NAMALWA (cell line): ENCODE measurements at regions not wholly inside any gene's neighbourhood (a gene's known extent, or its start where the extent isn't known, plus 50 kb on each side); places are given as distances from the start of the nearest gene placed in this dataset.
A peak's percentile ranks its signal among the peaks of the same experiment; 100 is the strongest.
"Not testable (repeated sequence)": the region's sequence is repeated elsewhere in the genome, so short reads cannot be mapped to it uniquely, and the experiment has no call there.

Experiments used
- DNase-seq: peaks from one replicate; pipeline ENCODE4 v3.0.0-alpha.2; 2015; ENCODE audit warnings: low spot score

DNA sequence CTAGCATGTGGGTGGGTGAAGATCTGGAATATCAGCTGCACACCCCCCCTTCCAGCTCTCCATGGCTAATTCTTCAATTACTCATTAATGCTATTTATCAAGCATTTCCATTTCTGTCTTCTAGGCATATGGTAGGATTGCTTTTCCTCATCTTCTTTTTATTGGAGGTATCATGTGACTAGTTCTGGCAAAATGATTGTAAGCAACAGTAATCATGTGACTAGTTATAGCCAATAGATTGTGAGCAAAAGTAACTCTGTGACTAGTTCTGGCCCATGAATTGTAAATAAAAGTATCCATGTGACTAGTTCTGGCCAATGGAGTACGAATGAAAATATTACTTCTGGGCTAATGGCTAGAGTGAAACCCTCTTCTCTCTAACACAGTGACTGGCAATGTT lies 107.0 kb upstream of the TMEM132E start:
- peak; percentile 15 for DNase-seq

DNA sequence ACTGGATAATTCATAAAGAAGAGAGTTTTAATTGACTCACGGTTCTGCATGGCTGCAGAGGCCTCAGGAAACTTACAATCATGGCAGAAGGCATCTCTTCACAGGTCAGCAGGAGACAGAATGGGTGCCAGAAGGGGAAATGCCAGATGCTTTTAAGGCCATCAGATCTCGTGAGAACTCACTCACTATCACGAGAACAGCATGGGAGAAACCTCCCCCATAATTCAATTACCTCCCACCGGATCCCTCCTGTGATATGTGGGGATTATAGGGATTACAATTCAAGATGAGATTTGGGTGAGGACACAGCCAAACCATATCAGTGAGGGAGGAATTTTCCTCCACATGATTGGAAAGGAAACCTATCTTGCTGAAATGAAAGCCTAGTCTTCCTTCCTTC lies 108.1 kb upstream of the TMEM132E start:
- DNase-seq: not testable (repeated sequence)

DNA sequence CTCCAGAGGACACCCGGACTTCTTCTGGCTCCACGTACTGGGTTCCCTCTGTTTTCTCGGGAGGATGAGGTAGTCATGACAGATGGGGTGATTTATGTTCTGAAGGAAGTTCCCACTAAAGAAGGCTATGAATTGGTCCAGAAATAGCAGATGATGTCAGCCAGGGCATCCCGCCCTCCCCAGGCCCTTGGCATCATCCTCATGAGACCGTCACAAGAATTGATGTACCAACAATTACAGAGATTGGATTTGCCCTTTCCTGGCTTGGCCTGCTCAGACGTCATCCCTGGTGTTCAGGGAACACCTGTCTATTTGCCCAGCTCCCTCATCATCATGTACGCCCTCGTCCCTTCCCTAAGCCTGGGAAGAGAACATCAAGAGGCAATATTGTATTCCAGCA lies 102.8 kb upstream of the CCL1 start:
- DNase-seq: no peak

DNA sequence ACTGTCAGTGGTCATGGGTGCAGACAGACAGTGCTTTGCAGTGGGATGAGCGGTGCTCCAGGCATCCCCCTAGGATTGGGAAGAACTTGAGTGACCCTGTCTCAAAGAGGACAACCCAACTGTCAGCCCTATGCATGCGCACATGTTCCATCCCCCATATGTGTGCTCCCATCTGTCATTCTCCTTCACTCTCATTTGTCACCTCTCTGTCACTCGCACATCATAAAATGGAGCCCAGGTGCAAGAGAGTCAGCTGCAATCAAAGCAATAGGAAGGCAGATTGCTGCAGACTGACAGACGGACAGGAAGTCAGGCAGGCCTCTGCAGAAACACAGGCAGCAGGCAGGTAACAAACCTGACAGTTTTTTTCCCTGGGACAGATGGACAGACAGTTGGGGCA lies 101.8 kb upstream of the CCL1 start:
- no peak for DNase-seq

DNA sequence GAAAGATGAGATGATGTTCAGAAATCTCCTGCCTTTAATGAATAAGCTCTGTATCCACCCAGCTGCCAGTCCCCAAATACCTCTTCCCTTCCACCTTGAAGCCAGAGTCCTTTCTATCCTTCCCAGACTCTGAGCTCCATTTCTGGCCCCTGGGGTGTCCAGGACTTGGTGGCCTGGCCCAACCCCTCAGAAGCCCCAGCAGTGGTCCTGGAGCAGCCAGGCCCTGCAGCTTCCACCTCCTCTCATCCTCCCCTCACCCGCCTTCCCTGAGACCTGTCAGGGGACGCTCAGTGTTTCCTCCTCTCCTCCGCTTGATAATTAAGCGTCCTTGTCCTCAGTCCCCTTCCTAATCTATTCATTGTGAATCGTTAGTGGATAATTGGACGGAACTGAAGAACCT lies 95.2 kb upstream of the CCL1 start:
- DNase-seq: no peak

DNA sequence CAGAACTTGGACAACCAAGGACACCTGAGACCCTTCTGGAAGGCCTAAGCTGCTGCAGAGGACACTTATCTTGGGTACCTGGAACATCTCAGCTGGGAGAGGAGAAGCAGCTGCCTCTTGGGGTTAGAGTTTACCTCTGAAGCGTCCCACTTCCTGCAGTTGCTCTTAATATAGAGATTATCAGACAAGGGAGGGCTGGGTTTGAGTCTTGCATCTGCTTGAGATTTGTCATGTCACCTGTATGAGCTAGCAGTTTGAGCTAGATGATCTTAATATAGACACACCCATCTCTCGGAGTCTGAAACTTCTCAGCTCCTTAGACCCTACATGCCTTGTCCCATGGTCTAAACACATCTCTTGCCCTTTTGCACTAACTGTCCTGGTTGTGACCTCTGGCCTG lies 93.1 kb upstream of the CCL1 start:
- DNase-seq: no peak

DNA sequence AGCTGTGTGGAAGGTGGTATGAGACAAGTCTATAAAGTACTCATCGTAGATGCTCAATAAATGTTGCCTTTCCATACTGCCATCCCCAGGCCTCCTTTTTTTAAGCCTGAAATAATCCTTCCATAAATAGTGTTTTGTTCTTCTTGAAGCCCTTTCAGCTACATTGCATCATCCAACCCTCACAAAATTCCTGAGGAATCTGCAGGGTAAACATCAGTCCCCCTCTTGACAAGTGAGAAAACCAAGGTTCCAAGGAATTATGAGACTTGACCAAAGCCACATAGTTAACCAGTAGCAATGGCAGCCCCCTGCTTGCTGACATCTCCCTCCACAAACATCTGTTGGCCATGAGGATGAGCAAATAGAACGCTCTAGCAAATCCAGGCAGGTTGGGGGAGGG lies 89.7 kb upstream of the CCL1 start:
- no peak for DNase-seq

DNA sequence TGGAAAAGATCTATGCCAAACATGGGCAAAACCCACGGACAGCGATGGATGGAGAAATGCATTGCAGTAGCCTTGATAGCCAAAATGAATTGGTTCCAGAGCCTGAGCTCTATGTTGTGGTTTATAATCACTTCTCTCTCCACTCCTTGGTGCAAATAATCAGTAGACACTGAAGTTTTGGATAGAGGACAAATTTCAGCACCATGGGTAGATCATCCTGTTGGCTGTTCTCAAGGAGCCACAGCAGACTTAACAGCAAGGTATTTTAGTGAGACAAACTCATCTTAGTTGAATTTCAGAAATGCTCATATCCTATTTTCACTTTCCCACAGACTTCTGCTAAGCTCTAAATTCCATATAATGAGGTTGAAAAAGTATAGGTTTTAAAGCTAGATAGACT lies 88.3 kb upstream of the CCL1 start:
- DNase-seq: no peak

DNA sequence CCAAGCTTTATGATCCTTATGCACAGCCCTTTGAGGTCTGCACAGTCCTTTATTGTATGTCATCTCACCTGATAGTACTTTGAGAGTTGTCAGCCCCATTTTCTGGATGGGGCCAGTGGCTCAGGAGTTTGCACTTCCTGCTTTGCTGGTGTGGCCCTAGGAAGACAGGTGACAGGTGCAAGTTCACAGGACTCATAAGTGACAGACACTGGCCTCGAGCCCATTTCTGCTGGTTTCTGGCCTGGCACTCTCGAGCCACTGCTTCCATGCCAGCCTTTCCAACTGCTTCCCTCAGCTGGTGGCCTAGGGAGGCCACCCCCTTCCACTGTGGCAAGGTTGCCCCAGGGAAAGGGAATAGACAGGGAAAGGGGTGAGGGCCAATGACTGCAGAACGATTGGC lies 84.4 kb upstream of the CCL1 start:
- no peak for DNase-seq

DNA sequence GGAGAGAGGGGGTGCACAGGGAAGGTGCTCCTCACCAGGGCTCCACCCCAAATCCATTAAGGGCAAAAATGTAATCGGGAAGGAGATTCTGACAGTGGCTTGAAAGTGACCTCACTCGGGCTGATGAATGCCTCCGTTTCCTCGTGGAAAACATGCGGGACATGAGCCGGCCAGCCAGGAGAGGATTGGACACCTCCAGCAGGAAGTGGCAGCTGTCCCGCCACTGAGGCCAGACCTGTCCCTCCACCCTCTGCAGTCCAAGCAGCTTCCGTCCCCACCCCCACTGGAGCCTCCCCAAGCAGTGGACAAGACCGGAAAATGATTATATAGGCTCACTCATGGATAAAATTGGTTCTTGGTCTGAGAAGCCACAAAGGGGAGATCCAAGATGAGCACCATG lies 82.1 kb upstream of the CCL1 start:
- DNase-seq: no peak

DNA sequence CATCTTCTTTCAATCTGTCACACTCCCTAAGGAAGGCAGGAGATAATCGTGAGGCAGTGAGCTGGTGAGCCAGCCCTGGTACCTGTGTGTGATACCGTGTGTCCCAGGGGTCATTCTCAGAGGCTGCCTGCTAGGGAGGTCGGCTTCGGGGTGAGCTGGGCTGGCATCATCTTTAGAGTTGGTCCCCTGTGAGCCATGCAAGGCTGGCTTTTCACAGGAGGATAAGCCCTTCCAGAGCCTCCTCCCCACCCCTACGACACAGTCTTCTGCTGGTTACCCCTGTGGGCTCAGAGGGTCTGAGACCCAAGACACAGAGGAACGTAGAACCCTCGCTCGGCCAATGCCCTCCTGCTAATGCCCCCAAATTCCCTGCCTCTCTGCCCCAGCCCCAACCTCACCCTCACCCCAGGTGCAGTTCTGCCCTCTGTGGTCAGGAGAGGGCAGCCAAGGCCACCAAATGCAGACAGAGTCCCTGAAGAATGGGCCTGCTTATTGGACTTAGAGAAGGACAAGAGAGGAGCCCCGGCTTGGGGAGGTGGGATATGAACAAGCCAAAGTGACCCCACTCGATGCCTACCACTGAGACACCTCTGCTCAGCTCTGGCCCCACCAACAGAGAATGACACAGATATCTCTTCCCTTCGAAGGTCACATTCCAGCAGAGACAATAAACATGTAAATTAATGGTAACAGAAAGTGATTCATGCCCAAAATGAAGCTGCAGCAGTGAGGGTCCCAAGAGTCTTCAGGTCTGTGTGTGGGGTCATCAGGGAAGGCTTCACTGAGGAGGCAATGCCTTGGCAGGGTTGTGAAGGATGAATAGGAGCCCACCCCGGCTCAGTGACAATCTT lies 80.8 kb upstream of the CCL1 start:
- peak; percentile 9 for DNase-seq

DNA sequence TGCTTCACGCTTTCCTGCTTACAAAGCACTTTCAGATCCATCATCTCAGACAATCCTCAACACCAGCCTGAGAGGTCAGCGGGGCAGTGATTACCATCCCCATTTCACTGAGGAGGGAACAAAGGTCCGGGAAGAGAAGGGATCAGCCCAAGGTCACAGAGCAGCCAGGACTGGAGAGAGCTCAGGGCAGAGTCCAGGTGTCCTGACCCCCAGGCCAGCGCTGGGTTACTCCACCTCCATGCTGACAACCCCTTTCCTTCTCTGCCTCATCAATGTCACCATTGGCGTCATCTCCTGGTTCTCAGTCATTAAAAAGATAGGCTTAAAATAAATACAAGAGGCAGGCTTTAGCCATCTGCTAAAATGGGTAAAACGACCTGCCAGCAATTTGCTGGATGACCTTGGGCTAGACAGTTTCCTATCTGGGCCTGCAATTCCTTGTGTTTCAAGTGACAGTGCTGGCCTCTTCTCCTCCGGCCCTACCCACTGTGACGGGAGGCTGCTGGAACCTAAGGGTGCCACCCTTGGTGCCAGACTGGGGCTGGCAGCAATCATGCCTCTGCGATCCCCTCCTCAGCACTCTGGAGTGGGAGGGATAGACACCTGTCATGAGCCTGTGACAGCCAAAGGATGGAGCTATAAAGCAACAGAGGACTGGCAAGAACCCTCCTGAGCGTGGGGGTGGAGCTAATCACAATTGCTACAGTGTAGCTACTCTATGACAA lies 79.5 kb upstream of the CCL1 start:
- DNase-seq: no peak

DNA sequence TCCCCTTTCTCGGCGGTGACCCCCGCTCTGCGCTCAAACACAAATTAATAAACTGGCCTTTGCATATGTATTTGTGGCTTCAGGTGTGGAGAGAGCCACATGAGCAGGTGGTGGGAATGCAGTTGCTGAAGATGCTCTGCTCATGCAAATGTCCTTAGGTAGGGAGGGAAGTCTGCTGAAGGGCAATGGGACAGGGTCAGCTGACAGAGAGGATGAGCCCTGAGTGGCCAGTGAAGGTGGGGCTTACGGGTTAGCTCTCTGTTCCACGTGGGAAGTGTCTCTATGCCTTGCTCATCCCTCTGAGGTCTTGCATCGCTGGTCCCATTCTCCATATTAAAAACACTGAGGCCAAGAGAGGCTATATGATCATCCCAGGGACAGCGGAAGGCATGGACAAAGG lies 74.2 kb upstream of the CCL1 start:
- DNase-seq: no peak

DNA sequence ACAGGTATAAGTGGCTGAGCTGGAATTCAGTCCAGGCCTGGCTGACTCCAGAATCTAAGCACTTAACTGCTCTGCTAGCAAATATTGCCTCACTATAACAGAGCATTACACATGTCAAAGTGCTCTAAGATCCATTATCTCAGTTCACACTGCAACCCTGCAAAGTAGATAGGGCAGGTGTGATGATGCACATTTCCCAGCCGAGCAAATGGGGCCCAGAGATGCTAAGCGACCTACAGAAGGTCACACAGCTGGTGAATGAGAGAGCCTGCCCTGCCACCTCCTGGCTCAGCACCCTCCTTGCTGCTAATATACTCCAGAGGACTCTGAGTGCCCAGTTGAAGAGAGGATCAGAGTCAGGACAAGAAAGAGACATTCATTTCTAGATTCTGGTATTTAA lies 73.6 kb upstream of the CCL1 start:
- no peak for DNase-seq

DNA sequence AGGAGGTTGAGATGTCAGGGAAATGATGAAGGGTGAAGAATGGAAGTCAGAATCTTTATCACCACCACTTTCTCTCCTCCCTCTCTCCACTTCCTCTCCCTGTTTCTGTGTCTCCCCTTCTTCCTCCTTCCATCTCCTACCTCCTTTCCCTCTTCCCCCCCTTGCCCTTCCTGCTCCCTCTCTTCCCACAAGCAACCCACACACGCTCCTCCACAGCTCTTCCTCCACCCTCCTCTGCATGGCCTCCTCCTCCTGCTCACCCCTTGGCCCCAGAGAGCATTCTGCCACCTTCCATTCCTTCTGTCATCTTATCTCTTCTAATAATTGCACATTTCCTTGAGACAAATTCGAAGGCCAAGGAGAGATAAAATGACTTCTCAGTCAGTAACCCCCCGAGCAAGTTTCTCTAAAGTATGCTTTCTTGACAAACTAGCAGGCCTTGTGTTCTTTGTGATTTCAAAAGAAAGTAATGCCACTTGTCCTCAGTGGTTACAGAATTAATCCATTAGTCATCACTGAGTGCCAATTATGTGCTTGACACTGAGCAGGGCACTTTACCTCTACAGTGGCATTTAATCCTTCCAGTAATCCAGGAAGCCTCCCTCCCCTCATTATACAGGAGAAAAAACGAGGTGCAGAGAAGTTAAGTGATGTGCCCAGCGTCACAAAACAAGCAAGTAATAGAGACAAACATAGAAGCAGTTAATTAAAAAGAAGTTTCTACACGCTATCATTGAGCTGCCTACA lies 72.3 kb upstream of the CCL1 start:
- no peak for DNase-seq

DNA sequence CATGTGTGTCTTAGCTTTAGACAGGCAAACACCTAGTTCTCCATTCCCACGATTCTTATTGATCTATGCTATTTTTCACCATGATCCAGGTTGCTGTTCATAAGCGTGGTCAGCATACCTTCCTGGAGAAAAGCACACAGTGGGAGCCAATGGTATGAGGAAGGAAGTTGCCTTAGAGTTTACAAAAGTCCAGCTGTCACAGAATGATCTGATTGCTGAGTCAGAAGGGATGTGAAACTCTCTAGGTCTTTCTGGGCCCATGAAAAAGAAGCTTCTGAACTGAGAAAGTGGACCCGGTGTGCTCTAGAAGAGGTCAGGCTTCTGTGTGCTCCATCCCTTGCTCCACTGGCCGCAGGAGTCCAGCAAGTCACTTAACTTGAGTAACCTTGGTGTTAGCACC lies 71.0 kb upstream of the CCL1 start:
- DNase-seq: no peak

DNA sequence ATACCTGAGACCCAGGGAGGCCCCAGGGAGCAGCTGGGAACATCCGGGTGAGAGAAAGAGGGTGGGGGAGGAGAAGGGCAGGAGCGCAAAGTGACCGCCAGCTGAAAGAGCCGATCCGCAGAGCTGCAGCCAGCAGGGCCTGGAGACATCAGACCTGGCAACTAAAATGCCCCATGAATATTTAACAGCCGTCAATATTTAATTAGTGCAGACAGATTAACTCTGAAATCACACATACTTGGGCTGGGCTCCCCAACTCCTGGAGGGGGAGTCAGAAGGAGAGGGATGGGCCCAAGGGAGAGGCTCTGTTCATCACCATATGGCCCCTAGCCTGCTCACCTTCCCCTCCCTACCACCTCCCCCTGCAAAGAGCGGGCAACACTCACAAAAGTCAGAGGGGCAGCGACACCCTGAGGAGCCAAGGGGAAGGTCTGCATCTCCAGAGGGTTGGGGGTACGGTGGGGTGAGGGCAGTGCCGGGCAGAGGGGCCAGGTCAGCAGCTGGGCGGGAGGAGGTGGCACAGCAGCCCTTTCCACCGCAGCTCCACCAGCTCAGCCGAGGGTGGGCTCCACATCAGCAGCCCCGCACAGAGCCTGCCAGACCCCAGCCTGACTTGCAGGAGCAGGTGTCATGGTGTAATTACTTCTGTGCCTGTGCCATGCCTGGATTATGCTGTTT lies 61.9 kb upstream of the CCL1 start:
- no peak for DNase-seq

DNA sequence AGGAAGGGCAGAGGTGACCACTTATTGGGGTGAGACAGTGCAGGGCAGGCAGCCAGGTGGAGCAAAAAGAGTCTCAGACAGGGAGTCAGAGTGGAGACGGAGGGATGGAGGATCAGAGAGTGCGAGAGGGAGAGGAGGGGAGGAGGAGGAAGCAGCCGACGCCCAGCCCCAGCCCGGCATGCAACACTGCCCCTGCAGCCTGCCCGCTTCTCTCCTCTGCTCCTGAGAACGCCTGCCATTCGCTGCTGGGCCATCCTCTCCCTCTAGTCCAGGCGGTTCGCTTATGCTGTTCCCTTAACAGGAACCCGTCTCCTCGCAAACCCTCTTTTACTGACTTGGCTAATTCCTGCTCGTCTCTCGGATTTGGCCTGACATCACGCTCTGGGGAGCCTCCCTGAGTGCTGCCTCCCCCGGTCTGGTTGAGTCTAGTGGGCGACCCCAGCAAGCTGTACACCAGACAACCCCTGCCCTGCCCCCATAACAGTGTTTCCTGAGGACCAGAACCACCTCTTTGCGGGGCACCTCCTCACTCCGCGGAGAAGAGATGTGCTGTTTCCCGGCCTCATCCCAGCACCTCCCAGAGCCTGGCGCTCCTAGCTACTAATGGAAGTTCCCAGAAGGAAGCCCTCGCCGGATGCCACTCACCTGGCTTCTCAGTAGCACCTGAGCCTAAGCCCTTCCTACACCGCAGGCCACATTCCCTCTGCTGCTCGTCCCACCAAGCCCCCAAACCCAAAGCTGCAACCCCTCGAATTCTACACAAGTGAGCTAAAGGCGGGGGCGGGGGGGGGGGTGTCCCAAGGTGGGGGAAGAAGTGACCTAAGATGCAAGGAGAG lies 61.2 kb upstream of the CCL1 start:
- DNase-seq: no peak

DNA sequence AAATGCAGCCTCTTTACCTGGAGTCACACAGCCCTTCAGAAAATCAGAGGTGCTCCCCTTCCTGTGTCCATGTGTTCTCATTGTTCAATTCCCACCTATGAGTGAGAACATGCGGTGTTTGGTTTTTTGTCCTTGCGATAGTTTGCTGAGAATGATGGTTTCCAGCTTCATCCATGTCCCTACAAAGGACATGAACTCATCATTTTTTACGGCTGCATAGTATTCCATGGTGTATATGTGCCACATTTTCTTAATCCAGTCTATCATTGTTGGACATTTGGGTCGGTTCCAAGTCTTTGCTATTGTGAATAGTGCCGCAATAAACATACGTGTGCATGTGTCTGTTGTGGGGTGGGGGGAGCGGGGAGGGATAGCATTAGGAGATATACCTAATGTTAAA lies 60.3 kb upstream of the CCL1 start:
- not testable (repeated sequence) for DNase-seq

DNA sequence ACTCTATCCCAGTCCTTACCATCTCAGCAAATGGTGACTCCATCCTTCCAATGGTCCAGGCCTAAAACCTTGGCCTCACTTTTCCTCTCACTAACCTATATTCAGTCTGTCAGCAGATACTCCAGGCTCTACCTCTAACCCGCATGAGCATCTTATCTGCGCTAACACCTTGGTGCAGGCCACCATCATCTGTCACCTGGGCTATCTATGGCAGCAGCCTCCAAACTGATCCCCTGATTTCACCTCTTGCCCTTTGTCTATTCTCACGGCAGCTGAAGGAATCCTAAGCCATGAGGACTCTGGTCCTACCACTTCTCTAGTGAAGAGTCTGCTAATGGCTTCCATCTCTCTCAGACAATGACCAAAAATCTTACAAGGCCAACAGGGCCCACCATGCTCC lies 57.9 kb upstream of the CCL1 start:
- DNase-seq: no peak

DNA sequence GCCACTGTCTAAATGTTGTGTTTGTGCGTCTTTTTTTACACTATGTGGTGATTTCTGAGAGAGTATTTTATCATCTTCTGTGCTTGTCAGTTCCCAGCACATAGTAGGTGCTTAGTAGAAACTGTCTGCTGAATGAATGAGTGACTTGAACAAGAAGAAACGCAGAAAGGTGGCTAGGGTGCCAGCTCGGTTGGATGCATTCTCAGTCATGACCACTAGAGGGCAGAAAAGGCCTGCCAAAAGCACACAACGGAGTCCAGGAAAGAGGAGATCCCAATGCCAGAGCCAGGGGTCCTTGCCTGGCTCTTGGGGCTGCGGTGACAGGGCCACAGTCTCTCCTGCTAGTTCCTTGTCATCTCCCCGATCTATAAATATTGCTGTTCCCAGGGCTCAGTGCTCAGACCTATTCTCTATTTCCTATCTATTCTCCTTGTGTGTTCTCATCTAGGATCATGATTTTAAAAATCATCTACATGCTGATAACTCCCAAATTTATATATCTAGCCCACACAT lies 57.3 kb upstream of the CCL1 start:
- peak; percentile 71 for DNase-seq
